ENCODE measurements at regions not wholly inside any gene's neighbourhood (a gene's known extent, or its start where the extent isn't known, plus 50 kb on each side); places are given as distances from the start of the nearest gene placed in this dataset.
"Not testable (repeated sequence)": the region's sequence is repeated elsewhere in the genome, so short reads cannot be mapped to it uniquely, and the experiment has no call there.

- DNase-seq (ENCODE audit: low read depth in 3 of 3, low spot score in 2 of 3) = no peak
These were observed 107.4 kb upstream of the SGCD start for GRCh38 chr5:156219483-156220005.

- no peak for DNase-seq (ENCODE audit: low read depth in 3 of 3, low spot score in 2 of 3)
These were observed 105.1 kb upstream of the SGCD start for GRCh38 chr5:156221816-156222215.

GRCh38 chr5:156223547-156223946, 103.4 kb upstream of the SGCD start:
- DNase-seq (ENCODE audit: low read depth in 3 of 3, low spot score in 2 of 3) = no peak

- not testable (repeated sequence) for DNase-seq (ENCODE audit: low read depth in 3 of 3, low spot score in 2 of 3)
These were observed 100.5 kb upstream of the SGCD start for GRCh38 chr5:156226485-156226884.

GRCh38 chr5:156230887-156231286, 96.1 kb upstream of the SGCD start:
- DNase-seq (ENCODE audit: low read depth in 3 of 3, low spot score in 2 of 3) = no peak

- no peak for DNase-seq (ENCODE audit: low read depth in 3 of 3, low spot score in 2 of 3)
These were observed 94.6 kb upstream of the SGCD start for GRCh38 chr5:156232251-156232869.

GRCh38 chr5:156237361-156237760, 89.6 kb upstream of the SGCD start:
- no peak for DNase-seq (ENCODE audit: low read depth in 3 of 3, low spot score in 2 of 3)

GRCh38 chr5:156239800-156240199, 87.2 kb upstream of the SGCD start:
- no peak for DNase-seq (ENCODE audit: low read depth in 3 of 3, low spot score in 2 of 3)

- no peak for DNase-seq (ENCODE audit: low read depth in 3 of 3, low spot score in 2 of 3)
These were observed 86.5 kb upstream of the SGCD start for GRCh38 chr5:156240414-156240813.

GRCh38 chr5:156241266-156241665, 85.7 kb upstream of the SGCD start:
- DNase-seq (ENCODE audit: low read depth in 3 of 3, low spot score in 2 of 3) = no peak

- no peak for DNase-seq (ENCODE audit: low read depth in 3 of 3, low spot score in 2 of 3)
These were observed 81.1 kb upstream of the SGCD start for GRCh38 chr5:156245895-156246294.

GRCh38 chr5:156251076-156251475, 75.9 kb upstream of the SGCD start:
- no peak for DNase-seq (ENCODE audit: low read depth in 3 of 3, low spot score in 2 of 3)

GRCh38 chr5:156253130-156253529, 73.8 kb upstream of the SGCD start:
- DNase-seq (ENCODE audit: low read depth in 3 of 3, low spot score in 2 of 3) = no peak

- DNase-seq (ENCODE audit: low read depth in 3 of 3, low spot score in 2 of 3) = no peak
These were observed 72.8 kb upstream of the SGCD start for GRCh38 chr5:156254196-156254595.

GRCh38 chr5:156256642-156257041, 70.3 kb upstream of the SGCD start:
- no peak for DNase-seq (ENCODE audit: low read depth in 3 of 3, low spot score in 2 of 3)

GRCh38 chr5:156258934-156259333, 68.0 kb upstream of the SGCD start:
- no peak for DNase-seq (ENCODE audit: low read depth in 3 of 3, low spot score in 2 of 3)

- no peak for DNase-seq (ENCODE audit: low read depth in 3 of 3, low spot score in 2 of 3)
These were observed 67.3 kb upstream of the SGCD start for GRCh38 chr5:156259618-156260017.

- no peak for DNase-seq (ENCODE audit: low read depth in 3 of 3, low spot score in 2 of 3)
These were observed 65.6 kb upstream of the SGCD start for GRCh38 chr5:156261275-156261939.

- DNase-seq (ENCODE audit: low read depth in 3 of 3, low spot score in 2 of 3) = no peak
These were observed 55.4 kb upstream of the SGCD start for GRCh38 chr5:156271569-156271968.

- DNase-seq (ENCODE audit: low read depth in 3 of 3, low spot score in 2 of 3) = no peak
These were observed 54.8 kb upstream of the SGCD start for GRCh38 chr5:156272139-156272538.

- no peak for DNase-seq (ENCODE audit: low read depth in 3 of 3, low spot score in 2 of 3)
These were observed 53.6 kb upstream of the SGCD start for GRCh38 chr5:156273325-156273724.

GRCh38 chr5:156274453-156274852, 52.5 kb upstream of the SGCD start:
- DNase-seq (ENCODE audit: low read depth in 3 of 3, low spot score in 2 of 3) = no peak

Measured in right renal cortex interstitium (tissue), 3 donors.